ES-I3 (cell line): ENCODE measurements at regions not wholly inside any gene's neighbourhood (a gene's known extent, or its start where the extent isn't known, plus 50 kb on each side); places are given as distances from the start of the nearest gene placed in this dataset.
"Not testable (repeated sequence)": the region's sequence is repeated elsewhere in the genome, so short reads cannot be mapped to it uniquely, and the experiment has no call there.

Experiments used
- H3K36me3 ChIP-seq: 2 replicates; pipeline ENCODE4 v1.6.1; 2013; ENCODE audit warnings: mild to moderate bottlenecking, low read length, control low read depth, moderate library complexity; ENCODE audit not compliant: insufficient read depth
- H3K4me1 ChIP-seq: 2 replicates; pipeline ENCODE4 v1.6.1; 2013; ENCODE audit warnings: mild to moderate bottlenecking, control low read depth, low read length; ENCODE audit not compliant: insufficient read depth
- H3K9ac ChIP-seq: 2 replicates; pipeline ENCODE4 v1.6.1; 2013; ENCODE audit warnings: low read depth, mild to moderate bottlenecking, low read length, moderate library complexity
- H3K9me3 ChIP-seq: 2 replicates; pipeline ENCODE4 v1.6.1; 2013; ENCODE audit warnings: mild to moderate bottlenecking, low read length, moderate library complexity; ENCODE audit not compliant: control insufficient read depth, insufficient read depth

DNA sequence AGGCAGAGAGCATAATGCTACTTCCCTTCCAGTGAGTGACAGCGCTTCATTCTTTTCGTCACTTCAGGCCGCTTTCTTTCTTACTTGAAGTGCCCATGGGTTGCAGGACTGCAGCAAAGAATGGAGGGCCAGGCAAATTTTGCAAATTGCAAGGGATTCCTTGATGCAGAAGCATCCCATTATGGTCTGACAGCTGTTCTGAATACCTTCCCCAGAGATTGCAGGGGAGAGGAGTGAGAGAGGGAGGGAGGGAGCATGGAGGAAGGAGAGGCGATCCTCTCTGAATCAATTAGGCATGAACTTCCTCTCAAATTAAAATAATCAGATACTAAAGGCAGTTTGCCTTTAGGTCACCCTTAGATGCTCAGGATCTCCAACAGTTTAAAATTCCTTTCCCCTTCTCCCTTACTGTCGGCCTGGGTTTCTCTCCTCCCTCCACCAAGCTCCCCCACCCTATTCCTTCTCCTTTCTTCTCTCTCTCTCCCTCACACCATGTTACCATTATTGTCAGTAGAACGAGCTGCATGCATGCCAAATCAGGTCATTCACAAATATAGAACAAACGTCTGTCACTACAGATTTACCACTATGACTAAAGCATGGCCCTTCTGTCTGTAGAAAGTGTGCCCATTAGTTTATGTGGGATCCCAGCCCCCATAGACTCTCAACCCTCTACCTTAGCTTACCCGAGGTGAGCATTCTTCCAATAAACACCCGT is 289.2 kb downstream of the CD83 start:
- H3K9me3 ChIP-seq = peaks cover 14% of the 10 kb centered on the region
- no peaks in the 10 kb centered on the region; the same call in 1 of the 2 replicates for H3K36me3 ChIP-seq
- peaks cover 19% of the 10 kb centered on the region for H3K4me1 ChIP-seq
- H3K9ac ChIP-seq = no peak overlapping the region

DNA sequence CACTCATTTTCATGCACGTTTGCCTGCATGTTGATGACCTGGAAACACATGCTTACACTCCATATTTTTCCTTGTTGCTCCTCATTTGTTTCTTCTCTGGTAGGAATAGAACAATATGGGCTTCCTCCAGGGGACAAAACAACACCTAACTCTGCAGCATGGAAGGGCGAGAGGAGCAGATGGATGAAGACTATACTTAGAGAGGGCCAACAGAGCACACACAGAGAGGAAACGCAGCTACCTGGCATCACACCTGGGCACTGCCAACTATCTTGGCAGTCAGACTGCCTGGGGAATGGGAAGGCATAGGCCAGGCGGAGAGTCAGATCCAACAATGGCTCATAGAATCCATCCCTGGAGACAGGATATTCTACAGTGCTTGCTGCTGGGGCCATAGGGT is 290.9 kb downstream of the CD83 start:
- Histone ChIP-seq H3K4me1 (peaks cover 19% of the 10 kb centered on the region), H3K9me3 (peaks cover 2% of the 10 kb centered on the region; the same call in 1 of the 2 replicates), H3K36me3 (no peaks in the 10 kb centered on the region), H3K9ac (no peak overlapping the region)

- Histone ChIP-seq H3K9me3 (no peaks in the 10 kb centered on the region), H3K9ac (no peak overlapping the region), H3K4me1 (peaks cover 17% of the 10 kb centered on the region)
These were observed 294.5 kb downstream of the CD83 start for GRCh38 chr6:14412026-14412425.

GRCh38 chr6:14415452-14415851 is 297.9 kb downstream of the CD83 start:
- H3K9me3 ChIP-seq = no peaks in the 10 kb centered on the region

More at GRCh38 chr6:14412026-14412425, 294.5 kb downstream of the CD83 start:
- H3K36me3 ChIP-seq = no peaks in the 10 kb centered on the region

GRCh38 chr6:14417377-14417776 is 299.8 kb downstream of the CD83 start:
- Histone ChIP-seq H3K9me3 (no peaks in the 10 kb centered on the region), H3K36me3 (no peaks in the 10 kb centered on the region), H3K9ac (no peak overlapping the region), H3K4me1 (peaks cover 8% of the 10 kb centered on the region; the same call in 1 of the 2 replicates)

More at GRCh38 chr6:14415452-14415851, 297.9 kb downstream of the CD83 start:
- peaks cover 8% of the 10 kb centered on the region; the same call in 1 of the 2 replicates for H3K4me1 ChIP-seq
- no peak overlapping the region for H3K9ac ChIP-seq
- no peaks in the 10 kb centered on the region for H3K36me3 ChIP-seq

GRCh38 chr6:14419224-14419623 is 301.7 kb downstream of the CD83 start:
- H3K4me1 ChIP-seq, H3K36me3 ChIP-seq, H3K9ac ChIP-seq, H3K9me3 ChIP-seq: not testable (repeated sequence)

DNA sequence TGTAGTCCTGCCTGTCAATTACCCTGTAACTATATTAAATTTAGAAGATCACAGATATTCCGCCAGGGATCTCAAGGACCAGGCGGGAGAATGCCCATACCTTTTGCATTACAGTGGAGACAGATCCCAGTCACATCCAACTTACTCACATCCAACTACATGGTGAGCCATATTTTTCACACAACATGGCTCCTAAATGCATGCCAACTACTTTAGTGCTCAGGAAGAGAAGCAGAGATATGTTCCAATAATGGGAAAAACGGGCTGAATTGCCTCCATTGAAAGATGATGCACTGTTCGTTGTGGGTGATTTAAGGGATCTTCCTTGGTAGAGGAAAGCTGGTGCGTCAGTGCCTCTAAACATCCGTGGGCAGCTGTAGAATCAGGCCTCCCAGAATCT is 304.5 kb downstream of the CD83 start:
- no peaks in the 10 kb centered on the region for H3K9me3 ChIP-seq
- H3K4me1 ChIP-seq = peaks cover 2% of the 10 kb centered on the region; the same call in 1 of the 2 replicates
- no peaks in the 10 kb centered on the region for H3K36me3 ChIP-seq
- H3K9ac ChIP-seq = no peak overlapping the region

- Histone ChIP-seq H3K36me3 (no peaks in the 10 kb centered on the region), H3K9ac (no peak overlapping the region), H3K9me3 (no peaks in the 10 kb centered on the region), H3K4me1 (no peaks in the 10 kb centered on the region)
These were observed 305.3 kb downstream of the CD83 start for GRCh38 chr6:14422917-14423316.

GRCh38 chr6:14423330-14423729 is 305.8 kb downstream of the CD83 start:
- no peak overlapping the region for H3K9ac ChIP-seq
- H3K4me1 ChIP-seq = no peaks in the 10 kb centered on the region
- H3K9me3 ChIP-seq = no peaks in the 10 kb centered on the region
- H3K36me3 ChIP-seq = no peaks in the 10 kb centered on the region

DNA sequence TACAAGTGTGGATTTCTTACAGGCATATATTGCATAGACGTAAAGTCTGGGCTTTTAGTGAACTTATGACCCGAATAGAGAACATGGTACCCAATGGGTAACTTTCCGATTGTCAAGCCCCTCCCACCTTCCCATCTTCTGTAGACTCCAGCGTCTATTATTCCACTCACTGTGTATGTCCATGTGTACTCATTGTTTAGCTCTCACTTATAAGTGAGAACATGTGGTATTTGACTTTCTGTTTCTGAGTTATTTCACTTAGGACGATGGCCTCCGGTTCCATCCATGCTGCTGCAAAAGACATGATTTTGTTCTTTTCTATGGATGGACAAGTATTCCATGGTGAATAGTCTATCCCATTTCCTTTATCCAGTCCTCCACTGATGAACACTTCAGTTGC is 306.4 kb downstream of the CD83 start:
- Histone ChIP-seq H3K9ac (no peak overlapping the region), H3K9me3 (no peaks in the 10 kb centered on the region), H3K4me1 (peaks cover 2% of the 10 kb centered on the region; the same call in 1 of the 2 replicates)

GRCh38 chr6:14425805-14426204 is 308.2 kb downstream of the CD83 start:
- no peak overlapping the region for H3K9ac ChIP-seq

More for the DNA sequence above, 306.4 kb downstream of the CD83 start:
- no peaks in the 10 kb centered on the region for H3K36me3 ChIP-seq

DNA sequence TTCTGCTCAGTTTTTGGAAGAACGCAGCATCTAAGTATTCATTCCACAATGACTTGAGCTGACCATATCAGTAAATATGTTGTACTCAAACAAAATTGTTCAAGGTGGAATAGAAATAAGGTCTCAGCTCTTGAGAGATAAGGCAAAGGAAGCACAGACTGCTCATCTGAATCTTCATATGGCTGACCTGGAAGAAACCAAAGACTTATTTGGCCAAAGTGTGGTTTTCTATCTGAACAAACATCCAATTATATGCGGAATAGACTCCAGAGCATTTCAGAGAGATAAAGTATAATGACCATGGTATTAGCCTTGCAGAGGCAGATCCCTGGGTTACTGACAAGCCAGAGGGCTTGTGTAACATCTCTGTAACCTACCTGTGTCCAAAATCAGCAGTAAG is 308.7 kb downstream of the CD83 start:
- Histone ChIP-seq H3K36me3 (no peaks in the 10 kb centered on the region), H3K9me3 (no peaks in the 10 kb centered on the region), H3K9ac (no peak overlapping the region), H3K4me1 (peaks cover 12% of the 10 kb centered on the region)

More at GRCh38 chr6:14425805-14426204, 308.2 kb downstream of the CD83 start:
- Histone ChIP-seq H3K4me1 (peaks cover 11% of the 10 kb centered on the region), H3K36me3 (no peaks in the 10 kb centered on the region), H3K9me3 (no peaks in the 10 kb centered on the region)

DNA sequence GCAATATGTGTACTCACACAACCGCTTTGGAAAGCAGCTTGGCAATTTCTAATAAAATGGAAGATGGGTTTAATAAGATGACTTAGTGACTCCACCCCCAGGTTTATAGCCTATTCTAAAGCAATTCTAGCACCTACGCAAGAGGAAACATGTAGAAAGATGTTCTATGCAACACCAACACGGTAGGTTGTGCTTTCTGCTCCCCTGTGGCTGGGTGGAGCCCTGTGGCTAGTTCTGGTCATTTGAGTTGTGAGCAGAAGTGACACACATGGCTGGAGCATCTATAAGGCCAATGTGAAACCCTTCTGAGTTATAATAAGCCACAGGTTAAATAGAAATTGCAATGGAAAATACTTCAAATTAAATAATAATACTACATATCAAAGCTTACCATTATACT is 310.7 kb downstream of the CD83 start:
- H3K36me3 ChIP-seq = no peaks in the 10 kb centered on the region
- peaks cover 18% of the 10 kb centered on the region for H3K4me1 ChIP-seq
- H3K9ac ChIP-seq = no peak overlapping the region
- H3K9me3 ChIP-seq = no peaks in the 10 kb centered on the region

GRCh38 chr6:14429396-14429795 is 311.8 kb downstream of the CD83 start:
- no peaks in the 10 kb centered on the region for H3K9me3 ChIP-seq
- peaks cover 22% of the 10 kb centered on the region for H3K4me1 ChIP-seq
- no peak overlapping the region for H3K9ac ChIP-seq
- no peaks in the 10 kb centered on the region for H3K36me3 ChIP-seq

- Histone ChIP-seq H3K9ac (no peak overlapping the region), H3K9me3 (no peaks in the 10 kb centered on the region), H3K4me1 (peaks cover 22% of the 10 kb centered on the region), H3K36me3 (no peaks in the 10 kb centered on the region)
These were observed 312.6 kb downstream of the CD83 start for GRCh38 chr6:14430218-14430617.
